K562 (cell line): ENCODE measurements at regions not wholly inside any gene's neighbourhood (a gene's known extent, or its start where the extent isn't known, plus 50 kb on each side); places are given as distances from the start of the nearest gene placed in this dataset.

ENCODE experiments used
- ARID3A ChIP-seq: IDR thresholded peaks from 2 replicates; pipeline ENCODE4 v1.6.1; 2012; ENCODE audit warnings: low read depth, low read length, improper control_type of control experiment, borderline replicate concordance
- CREB3L1 ChIP-seq: fragments of 450-650 bp; IDR thresholded peaks from 2 replicates; pipeline ENCODE4 v1.6.1; 2014; ENCODE audit warnings: low read depth, mild to moderate bottlenecking, moderate library complexity, borderline replicate concordance
- CTCF ChIP-seq, 3 experiments: IDR thresholded peaks in 2 of 3; conservative IDR thresholded peaks in 1 of 3; 2 replicates each; pipeline ENCODE4 v1.5.1; 2011 to 2012; ENCODE audit warnings: low read length in 3 of 3, mild to moderate bottlenecking in 3 of 3, control low read depth in 2 of 3, improper control_type of control experiment in 1 of 3, inconsistent platforms in 1 of 3, low read depth in 1 of 3, mixed read lengths in 1 of 3, moderate library complexity in 1 of 3; ENCODE audit not compliant: insufficient read depth in 2 of 3
- HDAC1 ChIP-seq, 2 experiments: fragments of 450-650 bp; IDR thresholded peaks; 2 replicates each; pipeline ENCODE4 v1.6.1; 2016 to 2017; ENCODE audit warnings: inconsistent platforms in 1 of 2, mild to moderate bottlenecking in 1 of 2, moderate library complexity in 1 of 2
- HES1 ChIP-seq: fragments of 450-650 bp; IDR thresholded peaks from 2 replicates; pipeline ENCODE4 v1.6.1; 2016; ENCODE audit warnings: low read depth, mild to moderate bottlenecking, moderate library complexity
- NFRKB ChIP-seq: fragments of 450-650 bp; IDR thresholded peaks from 2 replicates; pipeline ENCODE4 v1.6.1; 2016; ENCODE audit warnings: low read depth
- RBM17 ChIP-seq: fragments of 200-400 bp; formaldehyde crosslinking; IDR thresholded peaks from 2 replicates; pipeline ENCODE4 v1.6.1; 2017; ENCODE audit warnings: low read depth, mild to moderate bottlenecking, low read length, borderline replicate concordance
- RREB1 ChIP-seq: fragments of 250-450 bp; sonication (Bioruptor Pico); IDR thresholded peaks from 2 replicates; pipeline ENCODE4 v1.4.0; 2020
- STAT6 ChIP-seq: sonication (generic); formaldehyde crosslinking; IDR thresholded peaks from 2 replicates; pipeline ENCODE4 v1.8.1; 2023; ENCODE audit warnings: mild to moderate bottlenecking, missing genetic modification reagents
- ZFP1 ChIP-seq: fragments of 450-650 bp; formaldehyde crosslinking; IDR thresholded peaks from 2 replicates; pipeline ENCODE4 v1.4.0; 2020; ENCODE audit warnings: mild to moderate bottlenecking, mixed read lengths
- ZNF274 ChIP-seq: IDR thresholded peaks from 2 replicates; pipeline ENCODE4 v1.6.1; 2011; ENCODE audit warnings: low read depth, mild to moderate bottlenecking, low read length, moderate library complexity, borderline replicate concordance
- ZZZ3 ChIP-seq: fragments of 450-650 bp; IDR thresholded peaks from 2 replicates; pipeline ENCODE4 v1.6.1; 2016; ENCODE audit warnings: antibody characterized with exemption, mild to moderate bottlenecking, moderate library complexity

GRCh38 chr7:12995912-12996469 lies 308.6 kb downstream of the ARL4A start (continued):
- TF ChIP-seq RREB1 (CRISPR knock-in tag) = no peak
- no peak for TF ChIP-seq ZNF274
- peak in 1 of 2 experiments; percentile 36; a peak in 1 of 4 replicates for TF ChIP-seq HDAC1 (IDR thresholded peaks at IDR 0.05)
- TF ChIP-seq HES1 = no peak
- no peak for TF ChIP-seq STAT6
- no peak for TF ChIP-seq RBM17
- TF ChIP-seq ZZZ3 = no peak
- TF ChIP-seq NFRKB = no peak
- no peak for TF ChIP-seq CTCF (IDR thresholded peaks at IDR 0.05 in 2 of 3, conservative IDR thresholded peaks at IDR 0.05 in 1 of 3; ENCODE audit: insufficient read depth in 2 of 3, low read depth in 1 of 3, low read length in 3 of 3)
- TF ChIP-seq CREB3L1 = no peak
- no peak for TF ChIP-seq ZFP1
- TF ChIP-seq ARID3A = no peak
